ENCODE measurements at regions not wholly inside any gene's neighbourhood (a gene's known extent, or its start where the extent isn't known, plus 50 kb on each side); places are given as distances from the start of the nearest gene placed in this dataset.

DNA sequence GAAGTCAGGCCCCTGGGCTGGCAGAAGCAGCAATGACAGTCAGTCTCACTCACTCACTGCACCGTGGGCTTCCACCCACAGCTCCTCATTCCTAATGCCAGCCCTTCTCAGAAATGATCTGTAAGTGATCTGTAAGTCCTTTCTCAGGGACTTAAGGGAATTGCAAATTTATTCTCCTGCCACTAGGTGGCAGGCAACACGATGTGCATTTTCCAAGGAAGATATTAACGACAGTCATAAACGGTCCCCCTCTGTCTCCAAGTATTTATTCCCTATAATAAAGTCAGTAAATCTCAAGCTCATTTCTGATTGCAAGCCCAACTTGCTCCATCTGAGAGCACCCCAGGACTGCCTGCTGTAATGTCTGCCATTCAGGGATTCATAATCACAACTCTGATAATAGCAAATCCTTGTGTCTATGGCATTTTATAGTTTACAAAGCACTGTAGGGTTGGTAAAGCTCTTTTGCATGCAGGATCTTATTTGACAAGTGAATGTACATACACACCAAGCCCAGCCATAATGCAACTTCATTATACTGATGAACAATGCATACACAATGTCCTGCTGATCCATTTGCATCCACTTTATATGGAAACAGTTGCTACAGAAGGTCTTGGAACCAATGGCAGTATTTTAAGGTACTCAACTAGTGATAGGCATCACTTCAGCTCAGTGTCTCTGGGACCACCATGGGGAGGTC is 380.5 kb upstream of the CAMK1G start:
- WGBS, 2 donors = 0 to 1% methylated on average over 4 of the region's 4 CpGs
- no peak overlapping the region for H3K4me3 ChIP-seq (ENCODE audit: low read depth, poor library complexity, severe bottlenecking)
- no peak for TF ChIP-seq POLR2A (IDR thresholded peaks at IDR 0.05)
- TF ChIP-seq, protein P1, sequence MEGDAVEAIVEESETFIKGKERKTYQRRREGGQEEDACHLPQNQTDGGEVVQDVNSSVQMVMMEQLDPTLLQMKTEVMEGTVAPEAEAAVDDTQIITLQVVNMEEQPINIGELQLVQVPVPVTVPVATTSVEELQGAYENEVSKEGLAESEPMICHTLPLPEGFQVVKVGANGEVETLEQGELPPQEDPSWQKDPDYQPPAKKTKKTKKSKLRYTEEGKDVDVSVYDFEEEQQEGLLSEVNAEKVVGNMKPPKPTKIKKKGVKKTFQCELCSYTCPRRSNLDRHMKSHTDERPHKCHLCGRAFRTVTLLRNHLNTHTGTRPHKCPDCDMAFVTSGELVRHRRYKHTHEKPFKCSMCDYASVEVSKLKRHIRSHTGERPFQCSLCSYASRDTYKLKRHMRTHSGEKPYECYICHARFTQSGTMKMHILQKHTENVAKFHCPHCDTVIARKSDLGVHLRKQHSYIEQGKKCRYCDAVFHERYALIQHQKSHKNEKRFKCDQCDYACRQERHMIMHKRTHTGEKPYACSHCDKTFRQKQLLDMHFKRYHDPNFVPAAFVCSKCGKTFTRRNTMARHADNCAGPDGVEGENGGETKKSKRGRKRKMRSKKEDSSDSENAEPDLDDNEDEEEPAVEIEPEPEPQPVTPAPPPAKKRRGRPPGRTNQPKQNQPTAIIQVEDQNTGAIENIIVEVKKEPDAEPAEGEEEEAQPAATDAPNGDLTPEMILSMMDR (IDR thresholded peaks at IDR 0.05) = no peak
- DNase-seq (ENCODE audit: low spot score in 2 of 2) = no peak
- intact Hi-C loops (cut with DNase I; ENCODE audit: low total_unique reads) = no loop called here

DNA sequence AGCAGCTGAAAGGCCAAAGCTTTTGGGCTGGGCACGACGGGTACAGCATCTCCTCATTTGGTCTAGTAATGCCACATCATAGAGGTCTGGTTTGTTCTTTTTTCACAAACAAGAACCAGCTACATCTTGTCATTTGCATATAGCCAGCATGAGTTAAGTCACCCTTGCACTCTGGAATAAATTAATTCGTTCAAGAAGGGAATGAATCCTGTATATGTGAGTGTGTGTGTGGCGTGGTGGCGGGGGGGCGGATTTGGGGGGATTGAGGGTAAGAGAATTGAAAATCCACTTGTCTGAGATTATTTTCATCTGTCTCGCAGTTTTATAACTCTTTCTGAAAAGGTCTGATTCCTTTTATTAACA is 380.0 kb upstream of the CAMK1G start:
- intact Hi-C loops (cut with DNase I; ENCODE audit: low total_unique reads) = no loop called here
- 79% methylated on average over 7 of the region's 7 CpGs for WGBS, 2 donors
- no peak for DNase-seq (ENCODE audit: low spot score in 2 of 2)
- H3K4me3 ChIP-seq (ENCODE audit: low read depth, poor library complexity, severe bottlenecking) = no peak overlapping the region
- no peak for TF ChIP-seq POLR2A (IDR thresholded peaks at IDR 0.05)
- TF ChIP-seq, protein P1 (IDR thresholded peaks at IDR 0.05) = no peak

DNA sequence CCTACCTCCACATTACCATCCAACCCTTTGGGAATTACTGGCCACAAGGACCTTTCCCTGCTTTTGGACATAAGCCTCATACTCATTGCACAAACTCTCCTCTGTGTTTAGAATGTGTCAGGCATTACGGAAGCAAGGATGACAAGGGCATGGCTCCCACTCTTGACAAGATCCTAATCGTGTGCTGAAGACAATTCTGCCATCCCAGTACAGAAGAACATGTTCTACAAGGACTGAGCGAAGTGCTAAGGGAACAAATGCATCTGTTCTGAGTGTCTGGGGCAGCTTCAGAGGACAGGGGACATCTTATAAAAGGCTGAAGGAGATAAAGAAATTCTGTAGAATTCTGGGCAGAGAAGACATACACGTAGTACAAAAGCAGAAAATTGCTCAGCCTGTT is 378.5 kb upstream of the CAMK1G start:
- no peak for TF ChIP-seq POLR2A (IDR thresholded peaks at IDR 0.05)
- DNase-seq (ENCODE audit: low spot score in 2 of 2) = no peak
- 78 to 91% methylated on average over 4 of the region's 4 CpGs for WGBS, 2 donors
- no peak overlapping the region for H3K4me3 ChIP-seq (ENCODE audit: low read depth, poor library complexity, severe bottlenecking)
- intact Hi-C loops (cut with DNase I; ENCODE audit: low total_unique reads) = loop anchor here (5.0 kb wide), 1 partner anchor 357 kb away; no protein-coding TSS in a partner anchor

DNA sequence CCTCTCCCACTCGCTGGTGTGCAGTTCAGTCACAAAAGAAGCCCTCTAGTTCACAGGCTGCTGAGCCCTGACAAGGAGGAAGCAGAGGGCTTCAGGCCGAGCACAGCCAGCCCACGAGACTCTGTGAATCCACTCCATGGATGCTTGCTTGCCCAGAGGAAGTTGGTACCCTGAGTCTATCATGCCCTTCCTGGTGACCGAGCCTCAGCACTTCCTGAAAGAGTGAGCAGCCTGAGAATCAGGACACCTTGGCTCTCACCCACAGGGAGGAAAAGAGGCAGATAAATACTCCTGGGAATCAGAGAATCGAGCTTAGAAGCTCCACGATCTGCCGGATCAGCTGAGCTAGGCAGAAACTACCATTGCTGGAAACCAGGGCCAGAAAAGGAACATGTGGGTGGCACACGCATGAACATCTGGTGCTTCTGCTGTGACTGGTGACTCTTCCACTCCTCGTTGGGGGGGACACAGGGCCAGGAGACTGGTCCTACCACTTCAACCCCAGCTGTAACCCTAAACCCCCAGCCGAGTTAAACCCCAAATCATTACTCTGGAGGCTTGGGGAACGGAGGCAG is 376.3 kb upstream of the CAMK1G start:
- TF ChIP-seq POLR2A (IDR thresholded peaks at IDR 0.05) = no peak
- TF ChIP-seq, protein P1 (IDR thresholded peaks at IDR 0.05) = no peak
- H3K4me3 ChIP-seq (ENCODE audit: low read depth, poor library complexity, severe bottlenecking) = no peak overlapping the region
- 37 to 39% methylated on average over 11 of the region's 11 CpGs for WGBS, 2 donors
- intact Hi-C loops (cut with DNase I; ENCODE audit: low total_unique reads) = loop anchor here (5.0 kb wide), 1 partner anchor 355 kb away; no protein-coding TSS in a partner anchor
- DNase-seq (ENCODE audit: low spot score in 2 of 2) = no peak

DNA sequence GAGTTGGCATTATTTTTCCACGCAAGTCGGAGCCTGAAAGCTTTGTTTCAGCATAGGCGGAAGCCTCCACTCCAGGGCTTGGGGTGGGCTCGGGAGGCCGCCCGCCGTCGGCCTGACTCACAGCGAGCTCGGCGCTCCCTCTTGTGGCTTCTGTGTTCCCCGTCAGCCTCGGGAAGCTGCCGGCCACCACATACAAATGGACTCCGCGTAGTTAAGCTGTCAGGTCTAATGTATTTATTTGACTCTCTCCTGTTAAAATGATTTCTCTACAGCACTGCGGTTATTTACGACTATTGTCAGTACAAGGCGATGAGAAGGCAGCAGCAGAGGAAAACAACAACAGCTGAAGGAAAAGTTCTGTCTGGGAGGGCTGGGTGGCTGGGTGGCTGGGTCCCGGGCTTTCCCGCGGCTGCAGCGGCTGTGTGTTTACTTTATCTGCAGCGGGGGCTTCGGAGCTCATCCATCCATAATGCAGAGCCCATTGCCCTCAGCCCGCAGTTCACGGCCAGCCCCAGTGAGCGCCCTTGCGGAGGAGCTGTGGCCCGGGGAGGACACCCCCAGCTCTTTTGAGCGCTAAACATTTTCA is 375.7 kb upstream of the CAMK1G start:
- TF ChIP-seq POLR2A (IDR thresholded peaks at IDR 0.05) = no peak
- TF ChIP-seq, protein P1 (IDR thresholded peaks at IDR 0.05) = no peak
- WGBS, 2 donors = 1 to 6% methylated on average over 31 of the region's 31 CpGs
- H3K4me3 ChIP-seq (ENCODE audit: low read depth, poor library complexity, severe bottlenecking) = no peak overlapping the region
- peak; percentile 23 to 89 for DNase-seq (ENCODE audit: low spot score in 2 of 2)
- intact Hi-C loops (cut with DNase I; ENCODE audit: low total_unique reads) = loop anchor here (5.0 kb wide), 1 partner anchor 355 kb away; no protein-coding TSS in a partner anchor

DNA sequence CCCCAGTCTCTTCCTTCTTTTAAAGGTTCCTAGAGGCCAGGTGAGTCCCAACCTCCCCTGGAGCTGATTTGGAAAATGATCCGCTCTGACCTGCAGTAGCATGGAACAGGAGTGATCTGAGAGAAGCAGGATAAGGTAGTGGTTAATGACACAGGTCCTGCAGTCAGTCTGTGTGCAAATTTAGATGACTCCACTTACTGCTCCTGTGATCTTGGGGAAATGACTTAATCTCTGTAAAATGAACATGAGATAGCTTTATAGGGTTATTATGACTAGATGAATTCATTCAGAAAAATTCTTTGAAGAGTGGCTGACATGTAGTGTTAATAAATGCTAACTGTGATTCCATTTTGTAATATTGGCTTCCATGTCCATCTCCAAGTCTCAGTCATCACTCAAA is 374.9 kb upstream of the CAMK1G start:
- no peak for DNase-seq (ENCODE audit: low spot score in 2 of 2)
- intact Hi-C loops (cut with DNase I; ENCODE audit: low total_unique reads) = loop anchor here (5.0 kb wide), 1 partner anchor 354 kb away; no protein-coding TSS in a partner anchor
- TF ChIP-seq POLR2A (IDR thresholded peaks at IDR 0.05) = no peak
- TF ChIP-seq, protein P1 (IDR thresholded peaks at IDR 0.05) = no peak
- 74 to 92% methylated on average over 1 of the region's 1 CpG for whole genome bisulfite sequencing, 2 donors
- H3K4me3 ChIP-seq (ENCODE audit: low read depth, poor library complexity, severe bottlenecking) = no peak overlapping the region

Measured in lower leg skin (tissue), 4 donors.